Body of pancreas (tissue), 4 donors: ENCODE measurements at regions not wholly inside any gene's neighbourhood (a gene's known extent, or its start where the extent isn't known, plus 50 kb on each side); places are given as distances from the start of the nearest gene placed in this dataset.

Experiments
- CTCF ChIP-seq, 7 experiments: fragments of 450-650 bp in 4 of 7; fragments of 200-600 bp in 3 of 7; sonication (generic) in 3 of 7; IDR thresholded peaks; one replicate each; pipeline ENCODE4 v1.5.1; 2016 to 2019; ENCODE audit warnings: antibody characterized with exemption in 7 of 7
- POLR2A ChIP-seq, 3 donors: fragments of 450-650 bp; IDR thresholded peaks; one replicate each; pipeline ENCODE4 v1.6.1; 2016; ENCODE audit warnings: antibody characterized with exemption in 3 of 3, mild to moderate bottlenecking in 2 of 3

GRCh38 chr14:54174457-54174856 lies 217.8 kb upstream of the BMP4 start:
- TF ChIP-seq CTCF (IDR thresholded peaks at IDR 0.05) (no peak), POLR2A (IDR thresholded peaks at IDR 0.05) (no peak)
